Hematopoietic multipotent progenitor cell treated with erythropoietin and hydrocortisone succinate and interleukin-3 and kit ligand, for 6 days (in vitro differentiated cells): ENCODE measurements at regions not wholly inside any gene's neighbourhood (a gene's known extent, or its start where the extent isn't known, plus 50 kb on each side); places are given as distances from the start of the nearest gene placed in this dataset.
"Not testable (repeated sequence)": the region's sequence is repeated elsewhere in the genome, so short reads cannot be mapped to it uniquely, and the experiment has no call there.

Experiments
- DNase-seq: peaks from one replicate; pipeline ENCODE4 v3.0.0-alpha.2; 2015

DNA sequence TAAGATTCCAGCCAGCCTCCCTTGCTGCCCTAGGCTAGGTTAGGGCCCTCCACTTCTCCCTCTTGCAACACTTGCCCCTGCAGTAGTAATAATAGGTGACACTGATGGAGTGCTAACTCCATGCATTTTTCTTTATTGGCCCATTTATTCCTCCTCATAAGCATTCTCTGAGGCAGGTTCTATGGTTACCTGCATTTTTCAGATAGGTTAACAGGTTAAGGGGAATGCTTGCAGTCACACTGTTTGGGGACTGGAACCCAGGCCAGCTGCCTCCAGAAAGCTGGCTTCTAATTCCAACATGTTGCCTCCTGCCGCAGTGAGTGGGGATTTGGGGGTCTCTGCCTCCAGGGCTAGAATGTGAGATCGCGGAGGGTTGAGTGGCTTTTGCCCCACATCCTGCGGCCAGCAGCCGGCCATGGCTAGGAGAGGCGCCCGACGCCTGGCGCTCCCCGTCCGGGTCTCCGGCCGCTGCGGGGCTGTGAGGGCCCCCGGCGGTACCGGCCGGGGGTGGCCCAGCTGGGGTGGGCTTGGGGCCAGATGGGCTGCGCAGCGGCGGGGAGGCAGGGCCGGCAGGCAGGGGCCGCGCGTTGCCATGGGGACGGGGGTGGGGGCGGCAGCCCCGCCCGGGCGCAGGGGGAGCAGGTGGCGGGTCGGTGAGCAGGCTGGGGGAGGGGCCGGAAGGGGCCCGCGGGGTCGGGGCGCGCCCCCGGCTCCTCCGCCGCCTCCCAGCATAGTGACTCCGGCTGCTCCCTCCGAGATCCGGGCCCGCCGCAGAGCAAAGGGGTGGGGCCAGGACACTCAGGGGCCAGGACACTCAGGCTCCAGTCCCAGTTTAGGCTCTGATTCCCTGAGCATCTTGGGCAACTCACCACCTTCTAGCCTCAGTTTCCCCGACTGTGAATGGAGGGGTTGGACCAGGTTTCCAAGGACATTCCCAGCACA lies 68.4 kb upstream of the SSBP3 start:
- DNase-seq, result peak; percentile 51

DNA sequence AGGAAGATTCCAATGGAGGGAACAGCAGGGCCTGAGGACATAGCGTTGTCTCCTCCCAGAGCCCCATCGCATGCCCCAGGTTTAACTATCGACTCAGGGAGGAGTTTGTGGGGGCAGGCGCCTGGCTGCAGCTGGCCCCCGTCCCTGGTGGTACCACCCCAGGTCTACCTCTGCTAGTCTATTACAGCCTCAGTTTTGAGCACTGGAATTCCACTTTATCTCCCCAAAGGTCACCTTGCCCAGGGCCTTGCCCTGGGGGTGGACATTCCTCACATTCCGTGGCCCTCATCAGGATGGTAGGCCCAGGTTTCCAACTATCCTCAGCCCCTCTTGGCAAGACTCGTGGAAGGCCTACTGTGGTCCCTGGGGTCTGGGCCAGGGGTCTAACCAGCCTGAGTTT lies 65.4 kb upstream of the SSBP3 start:
- DNase-seq, result no peak

DNA sequence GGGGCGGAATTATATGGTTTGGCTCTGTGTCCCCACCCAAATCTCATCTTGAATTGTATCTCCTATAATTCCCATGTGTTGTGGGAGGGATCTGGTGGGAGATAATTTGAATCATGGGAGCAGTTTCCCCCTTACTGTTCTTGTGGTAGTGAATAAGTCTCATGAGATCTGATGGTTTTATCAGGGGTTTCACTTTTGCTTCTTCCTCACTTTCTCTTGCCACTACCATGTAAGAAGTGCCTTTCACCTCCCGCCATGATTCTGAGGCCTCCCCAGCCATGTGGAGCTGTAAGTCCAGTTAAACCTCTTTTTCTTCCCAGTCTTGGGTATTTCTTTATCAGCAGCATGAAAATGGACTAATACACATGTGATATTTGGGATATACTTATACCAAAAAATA lies 63.2 kb upstream of the SSBP3 start:
- DNase-seq, result not testable (repeated sequence)

GRCh38 chr1:54468288-54469084 lies 62.3 kb upstream of the SSBP3 start:
- DNase-seq, result peak; percentile 76

DNA sequence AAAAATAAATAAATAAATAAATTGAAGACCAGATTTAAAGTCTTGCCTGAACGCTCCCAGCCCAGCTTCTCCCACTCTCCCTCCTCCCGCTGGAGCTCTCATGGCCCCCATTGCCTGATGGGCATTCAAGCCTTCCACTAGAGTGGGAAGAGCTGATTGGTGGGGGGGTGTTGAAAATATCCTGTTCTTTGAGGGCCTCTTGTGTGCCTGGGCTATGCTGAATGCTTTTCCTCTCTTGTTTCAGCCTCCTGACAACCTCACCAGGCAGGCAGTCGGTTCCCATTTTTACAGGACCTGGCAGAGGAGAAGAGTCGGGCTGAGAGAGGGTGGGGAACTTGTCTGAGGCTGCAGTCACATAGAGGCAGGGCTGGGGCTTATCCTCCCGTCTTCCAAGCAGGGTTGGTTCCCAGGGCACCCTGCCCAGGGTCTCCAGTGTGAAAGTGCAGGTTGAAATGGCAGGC lies 59.2 kb upstream of the SSBP3 start:
- DNase-seq, result no peak

DNA sequence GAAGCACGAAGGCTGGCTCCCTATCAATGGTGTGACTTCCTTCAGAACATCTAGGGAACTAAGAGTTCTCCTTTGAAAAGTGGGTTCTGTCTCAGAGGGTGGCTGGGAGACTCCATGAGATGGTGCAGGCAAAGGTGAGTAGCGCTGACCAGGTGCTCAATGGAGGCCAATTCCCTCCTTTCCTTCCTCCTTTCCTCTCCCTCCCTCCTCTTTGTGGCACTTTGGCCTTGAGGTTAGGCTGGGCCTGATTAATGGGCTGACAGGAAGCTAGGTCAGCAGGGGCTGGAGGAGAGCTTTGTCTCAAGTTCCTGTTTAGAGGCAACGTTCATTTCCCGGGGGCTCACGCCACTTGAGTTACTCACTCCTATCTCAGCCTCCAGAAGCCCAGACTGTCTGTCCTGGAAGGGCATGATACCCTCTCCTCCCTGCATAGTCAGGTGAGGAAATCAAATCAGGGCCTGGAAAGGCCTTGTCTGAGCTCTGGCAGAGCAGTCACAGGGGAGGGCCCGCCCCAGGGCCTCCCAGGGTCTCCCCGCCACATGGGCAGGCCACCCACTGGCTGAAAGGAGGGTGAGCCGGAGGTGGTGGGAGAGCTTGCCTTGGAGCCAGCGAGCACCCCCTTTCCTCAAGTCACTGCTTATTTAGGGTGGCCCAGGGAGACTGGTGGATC lies 58.4 kb upstream of the SSBP3 start:
- peak; percentile 90 for DNase-seq

GRCh38 chr1:54464031-54464476 lies 57.9 kb upstream of the SSBP3 start:
- DNase-seq, result no peak

DNA sequence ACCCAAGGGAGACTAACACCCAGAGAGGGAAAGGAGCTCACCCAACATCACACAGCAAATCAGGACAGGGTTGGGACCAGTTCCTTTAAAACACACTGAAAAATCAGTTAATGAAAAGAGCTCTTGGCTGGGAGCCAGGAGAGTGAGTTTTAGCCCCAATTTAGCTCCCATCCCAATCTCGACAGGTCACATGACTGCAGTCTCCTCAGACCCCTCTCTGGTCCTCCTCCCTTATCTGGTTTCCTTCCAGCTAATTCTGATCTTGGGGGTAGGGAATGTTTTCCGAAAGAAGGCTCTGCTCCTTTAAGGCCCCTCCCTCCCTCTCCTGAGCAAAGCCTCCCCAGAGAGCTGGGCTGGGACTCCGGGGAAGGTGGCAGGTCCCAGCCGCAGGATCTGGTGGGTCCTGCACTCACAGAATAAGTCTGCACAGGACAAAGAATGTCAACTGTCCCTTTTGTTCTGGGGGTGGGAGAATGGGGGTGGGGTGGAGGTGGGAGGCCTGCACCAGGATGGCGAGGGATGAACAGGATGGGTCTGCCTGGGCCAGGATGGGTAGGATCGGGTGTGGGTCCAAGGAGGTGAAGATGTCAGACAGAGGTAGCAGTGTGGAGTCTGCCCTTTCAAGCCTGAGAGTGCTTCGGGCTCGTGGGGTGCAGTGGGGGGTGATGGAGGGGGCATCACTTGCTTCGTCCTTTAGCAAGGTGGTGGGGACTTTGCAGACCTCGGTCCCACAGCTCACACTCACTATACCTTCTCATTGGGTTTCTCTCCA lies 57.3 kb upstream of the SSBP3 start:
- DNase-seq, result peak; percentile 61

GRCh38 chr1:54462597-54463258 lies 56.5 kb upstream of the SSBP3 start:
- no peak for DNase-seq

DNA sequence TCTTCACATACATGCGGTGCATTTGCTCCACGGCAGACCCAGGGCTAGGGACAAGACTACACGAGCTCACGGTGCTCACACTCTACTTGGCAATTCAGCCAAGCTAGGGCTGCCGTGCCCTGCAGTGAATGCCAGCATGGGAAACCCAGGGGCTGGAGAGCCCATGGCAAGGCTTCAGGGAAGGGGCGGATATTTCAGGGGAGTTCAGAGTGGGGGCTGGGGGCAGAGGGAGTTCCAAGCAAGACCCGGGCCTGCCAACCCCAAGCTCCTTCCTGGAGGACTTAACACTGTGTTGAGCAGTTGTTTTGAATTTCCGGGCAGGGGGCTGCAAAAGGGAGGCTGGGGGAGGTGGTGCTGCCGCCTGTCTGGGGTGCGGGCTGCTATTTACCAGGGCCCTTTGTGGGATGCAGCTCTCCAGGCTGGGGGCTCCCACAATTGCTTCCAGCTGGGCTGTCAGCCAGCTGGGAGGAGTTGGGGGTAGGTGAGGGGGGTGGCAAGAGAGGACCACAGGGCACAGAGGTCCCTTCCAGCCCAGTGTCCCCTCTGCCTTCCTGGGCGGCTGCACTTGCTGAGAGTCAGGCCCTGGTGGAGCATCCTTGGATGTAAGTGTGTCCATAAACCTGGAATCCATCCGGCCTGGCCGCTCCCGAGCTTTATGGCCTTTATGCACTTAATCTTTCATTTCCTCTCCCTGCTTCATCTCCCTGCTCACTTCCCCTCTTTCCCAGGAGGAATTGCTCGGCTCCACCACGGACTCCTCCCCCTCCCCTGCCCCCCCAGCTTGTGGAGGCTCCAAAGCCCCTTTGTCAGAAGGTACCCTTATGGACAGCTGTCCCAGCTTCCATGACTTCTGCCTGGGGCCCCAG lies 55.8 kb upstream of the SSBP3 start:
- no peak for DNase-seq

DNA sequence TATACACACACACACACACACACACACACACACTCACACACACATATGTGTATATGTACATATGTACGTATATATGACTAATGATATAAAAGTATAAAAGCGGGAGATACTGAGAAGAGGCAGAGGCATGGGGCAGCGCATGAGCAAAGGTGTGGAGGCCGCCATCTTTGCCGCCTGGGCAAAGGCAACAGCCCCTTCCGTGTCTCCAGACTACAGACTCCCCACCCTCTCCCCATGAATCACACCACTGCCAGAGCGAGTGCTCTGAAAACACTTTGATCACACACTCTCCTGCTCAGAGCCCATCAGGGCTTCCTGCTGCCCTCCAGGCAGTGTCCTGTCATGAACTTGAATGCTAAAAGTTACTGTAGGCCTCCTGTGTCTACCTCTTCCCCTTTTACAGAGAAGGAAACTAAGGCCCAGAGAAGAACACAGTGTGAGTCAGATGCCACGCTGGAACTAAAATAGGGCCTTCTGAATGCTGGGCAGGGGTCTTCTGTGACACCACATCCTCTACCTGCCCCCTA lies 54.7 kb upstream of the SSBP3 start:
- no peak for DNase-seq

DNA sequence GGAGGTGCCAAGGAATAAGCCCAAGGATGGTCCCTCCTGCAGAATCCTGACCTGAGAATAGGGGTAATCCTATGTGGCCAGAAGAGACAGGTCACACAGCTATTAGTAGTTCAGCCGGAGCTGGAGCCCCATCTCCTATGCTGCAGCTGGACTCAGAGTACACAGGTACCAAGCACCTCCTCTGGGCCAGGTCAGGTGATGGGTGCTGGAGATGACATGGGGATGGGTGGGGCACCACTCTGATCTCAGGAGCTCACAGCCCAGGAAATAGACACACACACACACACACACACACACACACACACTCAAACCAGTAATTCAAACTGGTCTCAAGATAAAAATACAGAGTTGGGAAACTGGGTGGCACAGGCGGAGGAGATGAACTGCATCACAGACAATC lies 54.2 kb upstream of the SSBP3 start:
- DNase-seq, result no peak

DNA sequence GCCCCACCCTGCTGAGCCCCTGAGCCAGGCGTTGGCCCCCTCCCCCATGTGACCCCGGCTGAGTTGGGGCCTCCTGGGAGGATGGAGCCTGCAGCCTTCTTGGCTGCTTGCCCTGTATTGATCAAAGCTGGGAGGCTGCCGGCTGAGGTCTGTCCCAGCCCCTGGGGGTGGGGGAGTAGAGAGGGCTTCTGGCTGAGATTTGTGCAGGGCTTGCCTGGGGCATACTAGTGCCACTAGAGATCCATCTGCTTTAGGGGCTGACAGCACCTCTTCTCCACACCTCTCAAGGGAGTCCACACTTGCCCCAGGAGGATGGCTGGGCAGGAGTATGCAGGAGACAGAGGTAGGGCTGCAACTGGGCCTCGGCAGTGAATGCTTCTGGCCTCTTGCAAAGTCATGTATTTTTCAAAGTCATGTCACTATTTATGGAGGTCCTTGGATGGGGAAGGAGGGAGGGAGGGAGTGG lies 53.6 kb upstream of the SSBP3 start:
- no peak for DNase-seq

DNA sequence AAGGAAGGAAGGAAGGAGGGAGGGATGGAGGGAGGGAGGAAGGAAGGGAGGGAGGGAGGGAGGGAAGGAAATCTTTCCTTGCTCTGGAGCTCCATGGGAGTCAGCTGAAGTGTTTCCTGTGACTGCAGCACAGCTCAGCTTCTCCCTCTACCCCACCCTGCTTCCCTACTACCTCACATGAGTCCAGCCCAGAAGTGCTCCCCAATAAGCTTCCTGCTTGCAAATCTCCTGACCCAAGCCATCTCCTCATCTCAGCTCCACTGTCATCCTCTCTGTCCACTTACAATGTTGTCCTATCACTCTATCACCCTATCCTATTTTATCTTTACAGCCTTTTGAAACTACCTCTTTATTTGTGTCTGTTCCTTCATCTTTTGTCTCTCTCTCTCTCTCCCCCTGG lies 52.9 kb upstream of the SSBP3 start:
- no peak for DNase-seq

GRCh38 chr1:54456921-54457529 lies 50.8 kb upstream of the SSBP3 start:
- DNase-seq, result no peak

- DNase-seq, result no peak
These were observed 50.2 kb upstream of the SSBP3 start for GRCh38 chr1:54456361-54456760.
